Panc1 (cell line): ENCODE measurements at regions not wholly inside any gene's neighbourhood (a gene's known extent, or its start where the extent isn't known, plus 50 kb on each side); places are given as distances from the start of the nearest gene placed in this dataset.

Experiments used
- ATAC-seq: fragments of 200-7000 bp; cut with Tn5 transposase; 2 replicates; pipeline ENCODE4 v1.9.1; 2020; ENCODE audit warnings: mild to moderate bottlenecking, moderate library complexity
- BruUV-seq: library from RNA; stranded (reverse); fragments of 400-500 nt; replicated peaks from 2 replicates; lab custom pipeline; 2021; lab: Mats Ljungman, UMichigan
- CTCF ChIA-PET: fragments of 300-600 bp; sonication (Branson Sonifier 250); formaldehyde crosslinking; loops from one replicate; lab custom pipeline; 2022; ENCODE audit warnings: antibody characterized with exemption; lab: Charles Lee
- POLR2A ChIA-PET: fragments of 300-600 bp; sonication (Branson Sonifier 250); formaldehyde crosslinking; loops from one replicate; lab custom pipeline; 2022; ENCODE audit warnings: antibody characterized with exemption; lab: Charles Lee
- DNase-seq: peaks from one replicate; pipeline ENCODE4 v3.0.0-alpha.2; 2010; ENCODE audit warnings: low read depth, low spot score
- H3K27ac ChIP-seq: 2 replicates; pipeline ENCODE4 v1.5.1; 2011; ENCODE audit warnings: mild to moderate bottlenecking, low read length, inconsistent platforms
- H3K27me3 ChIP-seq: fragments of 200-500 bp; sonication (Bioruptor generic); 2 replicates; pipeline ENCODE4 v1.6.0; 2014; ENCODE audit warnings: low read length, inconsistent platforms; ENCODE audit not compliant: control insufficient read depth, insufficient read depth
- H3K36me3 ChIP-seq: fragments of 200-500 bp; sonication (Bioruptor generic); 2 replicates; pipeline ENCODE4 v1.5.1; 2014; ENCODE audit warnings: inconsistent platforms, mild to moderate bottlenecking, low read length, moderate library complexity; ENCODE audit not compliant: control insufficient read depth, insufficient read depth
- H3K4me1 ChIP-seq: 2 replicates; pipeline ENCODE4 v1.5.1; 2011; ENCODE audit warnings: inconsistent platforms, mild to moderate bottlenecking, low read length, moderate library complexity; ENCODE audit not compliant: control insufficient read depth, insufficient read depth
- H3K4me3 ChIP-seq, 2 experiments: 2 replicates each; pipeline ENCODE4 v1.5.1; 2011 to 2012; ENCODE audit warnings: low read depth in 2 of 2, low read length in 2 of 2, mild to moderate bottlenecking in 2 of 2, inconsistent platforms in 1 of 2, moderate library complexity in 1 of 2
- H3K9me3 ChIP-seq: fragments of 200-500 bp; sonication (Bioruptor generic); 2 replicates; pipeline ENCODE4 v1.5.1; 2014; ENCODE audit warnings: low read depth, mild to moderate bottlenecking, inconsistent platforms, low read length, moderate library complexity; ENCODE audit not compliant: control insufficient read depth, insufficient read depth
- CTCF ChIP-seq: fragments of 450-650 bp; IDR thresholded peaks from 2 replicates; pipeline ENCODE4 v1.5.1; 2017; ENCODE audit warnings: mild to moderate bottlenecking
- POLR2AphosphoS5 ChIP-seq: IDR thresholded peaks from 2 replicates; pipeline ENCODE4 v1.6.1; 2012; ENCODE audit warnings: mild to moderate bottlenecking, low read depth, low read length, moderate library complexity
- REST ChIP-seq, 2 experiments: IDR thresholded peaks; 2 replicates each; pipeline ENCODE4 v1.6.1; 2011 to 2012; ENCODE audit warnings: low read depth in 2 of 2, control low read depth in 1 of 2, low read length in 1 of 2, mild to moderate bottlenecking in 1 of 2, moderate library complexity in 1 of 2; ENCODE audit not compliant: insufficient read depth in 1 of 2
- SIN3A ChIP-seq: IDR thresholded peaks from 2 replicates; pipeline ENCODE4 v1.6.1; 2012; ENCODE audit warnings: low read depth, mild to moderate bottlenecking, low read length, moderate library complexity, borderline replicate concordance; ENCODE audit not compliant: insufficient read depth
- TCF7L2 ChIP-seq: IDR thresholded peaks from 2 replicates; pipeline ENCODE4 v1.6.1; 2011; ENCODE audit warnings: mild to moderate bottlenecking, low read depth, low read length, inconsistent platforms
- in situ Hi-C: cut with HindIII; loops from 2 replicates; pipeline ENCODE4 v1.10.0; 2016; ENCODE audit warnings: low sequenced_read_pairs, low pct_unique_long_range_greater_than_20kb
- intact Hi-C: fragments of 100-400 bp; cut with micrococcal nuclease; formaldehyde crosslinking; loops from one replicate; pipeline ENCODE4 v1.10.0; 2022; ENCODE audit not compliant: unreplicated experiment

- no peaks in the 10 kb centered on the region for H3K36me3 ChIP-seq
- no peaks in the 10 kb centered on the region for H3K9me3 ChIP-seq
- no peak overlapping the region for H3K27ac ChIP-seq
- DNase-seq = no peak
- intact Hi-C loops = no loop called here
- BruUV-seq = no TSS peak
- no peaks in the 10 kb centered on the region; the same call in 1 of the 2 replicates for H3K4me1 ChIP-seq
- in situ Hi-C loops = no loop called here
- ATAC-seq = no peak
- POLR2A ChIA-PET = no interaction called here
- H3K4me3 ChIP-seq = no peak overlapping the region
- no peaks in the 10 kb centered on the region for H3K27me3 ChIP-seq
- no peak for TF ChIP-seq POLR2AphosphoS5
- CTCF ChIA-PET = no interaction called here
These were observed 664.1 kb downstream of the EFNB2 start for GRCh38 chr13:105871326-105871725.

GRCh38 chr13:105863300-105863920 lies 672.1 kb downstream of the EFNB2 start:
- intact Hi-C loops (no loop called here), in situ Hi-C loops (no loop called here)
- ATAC-seq = no peak
- Histone ChIP-seq H3K27ac (no peak overlapping the region), H3K27me3 (no peaks in the 10 kb centered on the region), H3K4me1 (no peaks in the 10 kb centered on the region), H3K9me3 (no peaks in the 10 kb centered on the region), H3K4me3 (no peak overlapping the region), H3K36me3 (no peaks in the 10 kb centered on the region)
- DNase-seq = no peak
- ChIA-PET POLR2A (no interaction called here), CTCF (no interaction called here)
- TF ChIP-seq SIN3A (no peak), POLR2AphosphoS5 (no peak), TCF7L2 (no peak), CTCF (no peak), REST (IDR thresholded peaks at IDR 0.05; ENCODE audit: insufficient read depth in 1 of 2, low read depth in 2 of 2, low read length in 1 of 2) (no peak)
- no TSS peak for BruUV-seq

- BruUV-seq = no TSS peak
- no peaks in the 10 kb centered on the region for H3K36me3 ChIP-seq
- no peaks in the 10 kb centered on the region for H3K4me1 ChIP-seq
- POLR2A ChIA-PET = no interaction called here
- CTCF ChIA-PET = no interaction called here
- TF ChIP-seq POLR2AphosphoS5 = no peak
- TF ChIP-seq SIN3A = no peak
- TF ChIP-seq REST (IDR thresholded peaks at IDR 0.05; ENCODE audit: insufficient read depth in 1 of 2, low read depth in 2 of 2, low read length in 1 of 2) = no peak
- no peak for TF ChIP-seq TCF7L2
- TF ChIP-seq CTCF = no peak
- in situ Hi-C loops = no loop called here
- DNase-seq = no peak
- H3K9me3 ChIP-seq = no peaks in the 10 kb centered on the region
- H3K4me3 ChIP-seq = no peak overlapping the region
- H3K27me3 ChIP-seq = no peaks in the 10 kb centered on the region
- H3K27ac ChIP-seq = no peak overlapping the region
- intact Hi-C loops = no loop called here
- no peak for ATAC-seq
These were observed 687.0 kb downstream of the EFNB2 start for GRCh38 chr13:105848494-105848893.
